Endothelial cell of umbilical vein (primary cell): ENCODE measurements at regions not wholly inside any gene's neighbourhood (a gene's known extent, or its start where the extent isn't known, plus 50 kb on each side); places are given as distances from the start of the nearest gene placed in this dataset.

Source experiments
- BruUV-seq: library from RNA; stranded (reverse); fragments of 400-500 nt; replicated peaks from 2 replicates; lab custom pipeline; 2021; lab: Mats Ljungman, UMichigan
- CTCF ChIA-PET: fragments of 300-600, 350-600 bp; sonication (Branson Sonifier 250); formaldehyde crosslinking; loops from one replicate; lab custom pipeline; 2021; ENCODE audit warnings: antibody characterized with exemption, inconsistent platforms; lab: Charles Lee
- POLR2A ChIA-PET: fragments of 300-600, 350-600 bp; sonication (Branson Sonifier 250); formaldehyde crosslinking; loops from one replicate; lab custom pipeline; 2021; ENCODE audit warnings: antibody characterized with exemption, inconsistent platforms; lab: Charles Lee
- DNase-seq: peaks from one replicate; pipeline ENCODE4 v3.0.0-alpha.2; 2011; ENCODE audit warnings: low read depth, low spot score
- FAIRE-seq: peaks from 2 replicates; lab custom pipeline; 2011; peaks lifted over from hg19 to GRCh38; lab: Jason Lieb, UNC
- H2AFZ ChIP-seq: 2 replicates; pipeline ENCODE4 v1.6.0; 2012; ENCODE audit warnings: low read depth, low read length, control low read depth, inconsistent platforms
- H3K27ac ChIP-seq: 2 replicates; pipeline ENCODE4 v1.5.1; 2011; ENCODE audit warnings: low read depth, mild to moderate bottlenecking, control low read depth, low read length, moderate library complexity; ENCODE audit not compliant: insufficient read depth
- H3K27me3 ChIP-seq, 2 experiments: 2 replicates each; pipeline versions ENCODE4 v1.6.0 to v1.6.1; 2011; ENCODE audit warnings: low read length in 2 of 2, mixed read lengths in 1 of 2; ENCODE audit not compliant: control insufficient read depth in 2 of 2, insufficient read depth in 2 of 2
- H3K36me3 ChIP-seq, 2 experiments: 2 replicates in 1 of 2; 3 replicates in 1 of 2; pipeline ENCODE4 v1.5.1; 2011; ENCODE audit warnings: low read length in 2 of 2, mild to moderate bottlenecking in 1 of 2, moderate library complexity in 1 of 2; ENCODE audit not compliant: control insufficient read depth in 2 of 2, insufficient read depth in 2 of 2; ENCODE audit errors: extremely low read depth in 1 of 2
- H3K4me1 ChIP-seq: 3 replicates; pipeline ENCODE4 v1.5.1; 2011; ENCODE audit warnings: mild to moderate bottlenecking, low read length; ENCODE audit not compliant: control insufficient read depth, insufficient read depth; ENCODE audit errors: extremely low read depth
- H3K4me2 ChIP-seq: 2 replicates; pipeline ENCODE4 v1.6.1; 2011; ENCODE audit warnings: low read length, control low read depth, mixed read lengths; ENCODE audit not compliant: insufficient read depth
- H3K4me3 ChIP-seq, 3 experiments: fragments of 200-600 bp in 1 of 3; sonication (generic), shearing (Covaris generic) in 1 of 3; replicated peaks in 1 of 3; 2 replicates each; pipeline ENCODE4 v1.5.1; 2011 to 2016; ENCODE audit warnings: control low read depth in 3 of 3, low read length in 3 of 3, mild to moderate bottlenecking in 2 of 3, inconsistent platforms in 1 of 3, low read depth in 1 of 3, moderate library complexity in 1 of 3; ENCODE audit not compliant: insufficient read depth in 1 of 3
- H3K79me2 ChIP-seq: 2 replicates; pipeline ENCODE4 v1.6.0; 2012; ENCODE audit warnings: low read length, inconsistent platforms; ENCODE audit not compliant: control insufficient read depth, insufficient read depth
- H3K9ac ChIP-seq: replicated peaks from 2 replicates; pipeline ENCODE3; 2011; ENCODE audit warnings: low read length, control low read depth; ENCODE audit not compliant: insufficient read depth; ENCODE audit errors: extremely low read depth
- H3K9me1 ChIP-seq: replicated peaks from 3 replicates; pipeline ENCODE4 v1.6.0; 2011; ENCODE audit warnings: mild to moderate bottlenecking, low read length; ENCODE audit not compliant: control insufficient read depth, insufficient read depth; ENCODE audit errors: extremely low read depth
- H3K9me3 ChIP-seq: replicated peaks from 2 replicates; pipeline ENCODE4 v1.5.1; 2012; ENCODE audit warnings: low read length, inconsistent platforms; ENCODE audit not compliant: control insufficient read depth, insufficient read depth
- H4K20me1 ChIP-seq: replicated peaks from 2 replicates; pipeline ENCODE3; 2011; ENCODE audit warnings: mild to moderate bottlenecking, low read length; ENCODE audit not compliant: control insufficient read depth, insufficient read depth; ENCODE audit errors: extremely low read depth
- EZH2 ChIP-seq: IDR thresholded peaks from 2 replicates; pipeline ENCODE4 v1.6.1; 2012; ENCODE audit warnings: borderline replicate concordance, low read depth, mild to moderate bottlenecking, moderate library complexity, low read length, inconsistent platforms; ENCODE audit not compliant: severe bottlenecking
- FOS ChIP-seq: IDR thresholded peaks from 2 replicates; pipeline ENCODE4 v1.6.1; 2011; ENCODE audit warnings: mild to moderate bottlenecking, low read length, moderate library complexity, borderline replicate concordance; ENCODE audit not compliant: insufficient read depth
- GATA2 ChIP-seq: IDR thresholded peaks from 2 replicates; pipeline ENCODE4 v1.7.0; 2011; ENCODE audit warnings: low read depth, mild to moderate bottlenecking, moderate library complexity, mixed read lengths, low read length; ENCODE audit not compliant: insufficient read length, insufficient read depth
- JUN ChIP-seq: IDR thresholded peaks from 2 replicates; pipeline ENCODE4 v1.6.1; 2011; ENCODE audit warnings: borderline replicate concordance, low read depth; ENCODE audit not compliant: insufficient read length, insufficient read depth
- MYC ChIP-seq: IDR thresholded peaks from one replicate; pipeline ENCODE4 v1.6.1; 2011; ENCODE audit warnings: mild to moderate bottlenecking, low read depth, low read length
- POLR2A ChIP-seq: IDR thresholded peaks from 2 replicates; pipeline ENCODE4 v1.6.1; 2012; ENCODE audit warnings: low read depth, mild to moderate bottlenecking, control low read depth, low read length
- POLR2AphosphoS5 ChIP-seq: IDR thresholded peaks from 2 replicates; pipeline ENCODE4 v1.6.1; 2012; ENCODE audit warnings: low read depth, mild to moderate bottlenecking, control low read depth, low read length, moderate library complexity; ENCODE audit not compliant: insufficient read depth
- dilution Hi-C: fragments of 300-500 bp; cut with MboI; formaldehyde crosslinking; loops from one replicate; pipeline ENCODE4 v1.15.0; 2019; ENCODE audit warnings: low sequenced_read_pairs; ENCODE audit not compliant: extremely low pct_ligation_motif_present
- intact Hi-C: fragments of 100-400 bp; cut with micrococcal nuclease; formaldehyde crosslinking; loops from one replicate; pipeline ENCODE4 v1.10.0; 2022
- TF ChIP-seq, protein P1 (sequence below), 2 donors: IDR thresholded peaks; 1 replicate in 1 of 2; 2 replicates in 1 of 2; pipeline ENCODE4 v1.5.1; 2011; ENCODE audit warnings: low read length in 2 of 2, mild to moderate bottlenecking in 2 of 2, moderate library complexity in 2 of 2, control low read depth in 1 of 2, inconsistent platforms in 1 of 2, low read depth in 1 of 2; ENCODE audit not compliant: insufficient read depth in 1 of 2; ENCODE audit errors: extremely low read depth in 1 of 2
- TF ChIP-seq, protein P2 (sequence below): IDR thresholded peaks from 2 replicates; pipeline ENCODE4 v1.6.1; 2011; ENCODE audit not compliant: insufficient read depth, insufficient read length

DNA sequence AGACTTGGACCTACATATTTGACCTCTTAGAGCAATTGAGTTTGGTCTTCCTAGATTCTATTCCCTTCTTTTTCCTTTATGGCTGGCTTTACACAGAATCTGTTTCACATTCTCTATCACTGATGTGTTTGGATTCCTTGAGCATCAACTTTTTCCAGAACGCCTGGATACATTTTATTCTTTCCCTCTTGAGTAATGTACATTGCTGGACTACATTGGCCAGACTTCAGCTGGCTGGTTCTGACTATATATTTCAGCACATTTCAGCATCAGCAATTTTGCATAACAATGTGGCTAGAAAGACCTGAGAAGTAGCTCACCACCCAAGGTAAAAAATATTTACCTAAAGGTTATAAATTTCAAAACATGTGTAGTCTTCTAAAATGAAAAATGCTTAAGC, 2198.2 kb upstream of the RAG2 start:
- no peaks in the 10 kb centered on the region for H3K79me2 ChIP-seq
- TF ChIP-seq JUN (no peak), FOS (no peak), MYC (no peak), EZH2 (no peak), POLR2A (no peak)
- TF ChIP-seq, protein P1, sequence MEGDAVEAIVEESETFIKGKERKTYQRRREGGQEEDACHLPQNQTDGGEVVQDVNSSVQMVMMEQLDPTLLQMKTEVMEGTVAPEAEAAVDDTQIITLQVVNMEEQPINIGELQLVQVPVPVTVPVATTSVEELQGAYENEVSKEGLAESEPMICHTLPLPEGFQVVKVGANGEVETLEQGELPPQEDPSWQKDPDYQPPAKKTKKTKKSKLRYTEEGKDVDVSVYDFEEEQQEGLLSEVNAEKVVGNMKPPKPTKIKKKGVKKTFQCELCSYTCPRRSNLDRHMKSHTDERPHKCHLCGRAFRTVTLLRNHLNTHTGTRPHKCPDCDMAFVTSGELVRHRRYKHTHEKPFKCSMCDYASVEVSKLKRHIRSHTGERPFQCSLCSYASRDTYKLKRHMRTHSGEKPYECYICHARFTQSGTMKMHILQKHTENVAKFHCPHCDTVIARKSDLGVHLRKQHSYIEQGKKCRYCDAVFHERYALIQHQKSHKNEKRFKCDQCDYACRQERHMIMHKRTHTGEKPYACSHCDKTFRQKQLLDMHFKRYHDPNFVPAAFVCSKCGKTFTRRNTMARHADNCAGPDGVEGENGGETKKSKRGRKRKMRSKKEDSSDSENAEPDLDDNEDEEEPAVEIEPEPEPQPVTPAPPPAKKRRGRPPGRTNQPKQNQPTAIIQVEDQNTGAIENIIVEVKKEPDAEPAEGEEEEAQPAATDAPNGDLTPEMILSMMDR (IDR thresholded peaks at IDR 0.05; ENCODE audit: extremely low read depth in 1 of 2, insufficient read depth in 1 of 2, low read depth in 1 of 2, low read length in 2 of 2), result no peak
- TF ChIP-seq, protein P2, sequence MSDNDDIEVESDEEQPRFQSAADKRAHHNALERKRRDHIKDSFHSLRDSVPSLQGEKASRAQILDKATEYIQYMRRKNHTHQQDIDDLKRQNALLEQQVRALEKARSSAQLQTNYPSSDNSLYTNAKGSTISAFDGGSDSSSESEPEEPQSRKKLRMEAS, result no peak
- no peaks in the 10 kb centered on the region for H3K27me3 ChIP-seq
- POLR2A ChIA-PET, result no interaction called here
- intact Hi-C loops (no loop called here), dilution Hi-C loops (no loop called here)
- H3K4me1 ChIP-seq, result no peaks in the 10 kb centered on the region
- H3K4me2 ChIP-seq, result no peak overlapping the region
- no TSS peak for BruUV-seq
- no peak overlapping the region for H2AFZ ChIP-seq
- CTCF ChIA-PET, result no interaction called here
- H3K9ac ChIP-seq, result no peak overlapping the region
- no peaks in the 10 kb centered on the region for H3K9me3 ChIP-seq
- DNase-seq (no peak), FAIRE-seq (no peak)
- no peak overlapping the region for H3K27ac ChIP-seq
- H3K36me3 ChIP-seq, result no peaks in the 10 kb centered on the region
- H3K9me1 ChIP-seq, result no peaks in the 10 kb centered on the region
- H4K20me1 ChIP-seq, result no peaks in the 10 kb centered on the region
- H3K4me3 ChIP-seq, result no peak overlapping the region

- Histone ChIP-seq H2AFZ (no peak overlapping the region), H3K27me3 (no peaks in the 10 kb centered on the region), H3K4me3 (no peak overlapping the region), H3K79me2 (no peaks in the 10 kb centered on the region), H3K27ac (no peak overlapping the region), H4K20me1 (no peaks in the 10 kb centered on the region), H3K9me3 (no peaks in the 10 kb centered on the region), H3K36me3 (no peaks in the 10 kb centered on the region), H3K9ac (no peak overlapping the region), H3K9me1 (no peaks in the 10 kb centered on the region), H3K4me2 (no peak overlapping the region), H3K4me1 (no peaks in the 10 kb centered on the region)
- no peak for TF ChIP-seq JUN
- TF ChIP-seq, protein P2, result no peak
- no peak for TF ChIP-seq POLR2AphosphoS5
- TF ChIP-seq, protein P1 (IDR thresholded peaks at IDR 0.05; ENCODE audit: extremely low read depth in 1 of 2, insufficient read depth in 1 of 2, low read depth in 1 of 2, low read length in 2 of 2), result no peak
- no peak for TF ChIP-seq FOS
- no peak for TF ChIP-seq GATA2
- no peak for TF ChIP-seq EZH2
- no peak for TF ChIP-seq POLR2A
- TF ChIP-seq MYC, result no peak
- no peak for DNase-seq
- intact Hi-C loops (no loop called here), dilution Hi-C loops (no loop called here)
- ChIA-PET POLR2A (no interaction called here), CTCF (no interaction called here)
- no peak for FAIRE-seq
- no TSS peak for BruUV-seq
Measured at GRCh38 chr11:38795027-38795426, 2197.0 kb upstream of the RAG2 start.
